ENCODE measurements at regions not wholly inside any gene's neighbourhood (a gene's known extent, or its start where the extent isn't known, plus 50 kb on each side); places are given as distances from the start of the nearest gene placed in this dataset.

GRCh38 chr18:42549596-42549995 lies 565.9 kb downstream of the RIT2 start:
- CTCF ChIA-PET (ENCODE audit: low intra/inter-chr PET ratio), result no interaction called here
- H3K4me1 ChIP-seq (replicated peaks in 1 of 2; ENCODE audit: control insufficient read depth in 2 of 2, insufficient read depth in 2 of 2, low read length in 2 of 2), result no peaks in the 10 kb centered on the region
- H3K9me1 ChIP-seq (ENCODE audit: control insufficient read depth, insufficient read depth, low read length), result no peaks in the 10 kb centered on the region
- ATAC-seq (no peak), DNase-seq (ENCODE audit: extremely low read depth in 1 of 4, low spot score in 3 of 4) (no peak), FAIRE-seq (no peak)
- no peak overlapping the region for H2AFZ ChIP-seq (ENCODE audit: low read depth, low read length)
- 0% methylated on average over 3 of the region's 3 CpGs for WGBS (ENCODE audit: insufficient coverage, low coverage, missing lambda C conversion rate)
- no peak overlapping the region for H3K9ac ChIP-seq (ENCODE audit: insufficient read depth in 1 of 2, low read depth in 2 of 2, low read length in 2 of 2)
- H3K4me3 ChIP-seq, result no peak overlapping the region
- in situ Hi-C loops (cut with MboI), result no loop called here
- intact Hi-C loops (cut with micrococcal nuclease), result no loop called here
- H3K36me3 ChIP-seq (ENCODE audit: control insufficient read depth, insufficient read depth, low read length), result no peaks in the 10 kb centered on the region
- TF ChIP-seq ATF4 (CRISPR knock-in tag; IDR thresholded peaks at IDR 0.05), result no peak
- no peak for TF ChIP-seq STAT5B (CRISPR knock-in tag; IDR thresholded peaks at IDR 0.05)
- no peak for TF ChIP-seq LARP7 (IDR thresholded peaks at IDR 0.05)
- no peak for TF ChIP-seq ZNF232 (CRISPR knock-in tag; IDR thresholded peaks at IDR 0.05)
- TF ChIP-seq ZNF639 (CRISPR knock-in tag; conservative IDR thresholded peaks at IDR 0.05 in 1 of 2, IDR thresholded peaks at IDR 0.05 in 1 of 2), result no peak
- no peak for TF ChIP-seq IFI16 (CRISPR knock-in tag; IDR thresholded peaks at IDR 0.05)
- TF ChIP-seq RBM22 (IDR thresholded peaks at IDR 0.05; ENCODE audit: low read depth, low read length, poor library complexity, severe bottlenecking), result no peak
- TF ChIP-seq HOXB6 (CRISPR knock-in tag; IDR thresholded peaks at IDR 0.05; ENCODE audit: borderline replicate concordance), result no peak
- no peak for TF ChIP-seq PML (IDR thresholded peaks at IDR 0.05; ENCODE audit: low read length)
- TF ChIP-seq POLR2AphosphoS2 (IDR thresholded peaks at IDR 0.05; ENCODE audit: low read length), result no peak
- TF ChIP-seq JUNB (CRISPR knock-in tag; conservative IDR thresholded peaks at IDR 0.05), result no peak
- TF ChIP-seq MCM7 (IDR thresholded peaks at IDR 0.05), result no peak
- no peak for TF ChIP-seq HMGXB4 (CRISPR knock-in tag; IDR thresholded peaks at IDR 0.05)
- no peak for TF ChIP-seq DLX4 (CRISPR knock-in tag; IDR thresholded peaks at IDR 0.05)
- no peak for TF ChIP-seq ZNF778 (CRISPR knock-in tag; IDR thresholded peaks at IDR 0.05)
- no peak for TF ChIP-seq MBD2 (IDR thresholded peaks at IDR 0.05; ENCODE audit: borderline replicate concordance, low read depth)
- no peak for TF ChIP-seq ETV1 (tag; conservative IDR thresholded peaks at IDR 0.05; ENCODE audit: low read depth)
- H3K79me2 ChIP-seq (ENCODE audit: control insufficient read depth, insufficient read depth, low read length), result no peaks in the 10 kb centered on the region
- POLR2A ChIA-PET, result no interaction called here
- H3K9me3 ChIP-seq (replicated peaks; ENCODE audit: control insufficient read depth, insufficient read depth, low read depth, low read length), result no peaks in the 10 kb centered on the region
- no peaks in the 10 kb centered on the region for H3K27me3 ChIP-seq (ENCODE audit: control insufficient read depth in 2 of 2, insufficient read depth in 2 of 2, low read length in 2 of 2)
- BruUV-seq (replicated peaks), result no TSS peak
- no peaks in the 10 kb centered on the region for H4K20me1 ChIP-seq (replicated peaks; ENCODE audit: control insufficient read depth, insufficient read depth, low read length)
- no peak overlapping the region for H3K4me2 ChIP-seq (ENCODE audit: insufficient read depth, low read length)
- H3K27ac ChIP-seq (ENCODE audit: extremely low read depth, low read depth, low read length), result no peak overlapping the region
